Body of pancreas (tissue), 4 donors: ENCODE measurements at regions not wholly inside any gene's neighbourhood (a gene's known extent, or its start where the extent isn't known, plus 50 kb on each side); places are given as distances from the start of the nearest gene placed in this dataset.

Experiments used
- POLR2A ChIP-seq, 3 donors: fragments of 450-650 bp; IDR thresholded peaks; one replicate each; pipeline ENCODE4 v1.6.1; 2016; ENCODE audit warnings: antibody characterized with exemption in 3 of 3, mild to moderate bottlenecking in 2 of 3
- TF ChIP-seq, protein P1 (sequence below), 7 experiments: fragments of 450-650 bp in 4 of 7; fragments of 200-600 bp in 3 of 7; sonication (generic) in 3 of 7; IDR thresholded peaks; one replicate each; pipeline ENCODE4 v1.5.1; 2016 to 2019; ENCODE audit warnings: antibody characterized with exemption in 7 of 7

DNA sequence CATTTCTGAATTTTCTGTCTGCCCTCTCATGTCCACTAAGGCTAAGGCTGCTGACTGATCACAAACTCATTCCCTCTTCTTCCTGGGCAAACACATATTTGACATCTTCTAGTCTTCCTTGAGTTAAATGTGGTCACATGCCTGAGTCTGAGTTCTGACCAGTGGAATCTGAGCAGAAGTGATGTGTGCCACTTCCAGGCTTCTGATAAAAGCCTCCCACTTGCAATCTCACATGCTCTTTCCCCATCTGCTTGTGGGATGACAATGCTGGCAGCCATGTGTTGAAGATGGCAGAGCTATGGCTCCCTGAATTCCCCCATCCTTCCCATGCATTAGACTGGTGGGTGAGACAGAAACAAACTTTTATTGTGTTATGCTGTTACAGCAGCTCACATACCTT lies 149.9 kb upstream of the ZNF648 start:
- TF ChIP-seq, protein P1, sequence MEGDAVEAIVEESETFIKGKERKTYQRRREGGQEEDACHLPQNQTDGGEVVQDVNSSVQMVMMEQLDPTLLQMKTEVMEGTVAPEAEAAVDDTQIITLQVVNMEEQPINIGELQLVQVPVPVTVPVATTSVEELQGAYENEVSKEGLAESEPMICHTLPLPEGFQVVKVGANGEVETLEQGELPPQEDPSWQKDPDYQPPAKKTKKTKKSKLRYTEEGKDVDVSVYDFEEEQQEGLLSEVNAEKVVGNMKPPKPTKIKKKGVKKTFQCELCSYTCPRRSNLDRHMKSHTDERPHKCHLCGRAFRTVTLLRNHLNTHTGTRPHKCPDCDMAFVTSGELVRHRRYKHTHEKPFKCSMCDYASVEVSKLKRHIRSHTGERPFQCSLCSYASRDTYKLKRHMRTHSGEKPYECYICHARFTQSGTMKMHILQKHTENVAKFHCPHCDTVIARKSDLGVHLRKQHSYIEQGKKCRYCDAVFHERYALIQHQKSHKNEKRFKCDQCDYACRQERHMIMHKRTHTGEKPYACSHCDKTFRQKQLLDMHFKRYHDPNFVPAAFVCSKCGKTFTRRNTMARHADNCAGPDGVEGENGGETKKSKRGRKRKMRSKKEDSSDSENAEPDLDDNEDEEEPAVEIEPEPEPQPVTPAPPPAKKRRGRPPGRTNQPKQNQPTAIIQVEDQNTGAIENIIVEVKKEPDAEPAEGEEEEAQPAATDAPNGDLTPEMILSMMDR (IDR thresholded peaks at IDR 0.05), result no peak
- TF ChIP-seq POLR2A (IDR thresholded peaks at IDR 0.05), result no peak
